HUES6 (cell line): ENCODE measurements at regions not wholly inside any gene's neighbourhood (a gene's known extent, or its start where the extent isn't known, plus 50 kb on each side); places are given as distances from the start of the nearest gene placed in this dataset.
"Not testable (repeated sequence)": the region's sequence is repeated elsewhere in the genome, so short reads cannot be mapped to it uniquely, and the experiment has no call there.

ENCODE experiments used
- H3K27ac ChIP-seq: 2 replicates; pipeline ENCODE4 v1.7.0; 2013; ENCODE audit warnings: low read depth, mild to moderate bottlenecking, low read length, inconsistent platforms
- H3K27me3 ChIP-seq: 2 replicates; pipeline ENCODE4 v1.6.1; 2013; ENCODE audit warnings: low read length; ENCODE audit not compliant: control insufficient read depth, insufficient read depth
- H3K36me3 ChIP-seq: 2 replicates; pipeline ENCODE4 v1.6.1; 2013; ENCODE audit warnings: low read length; ENCODE audit not compliant: control insufficient read depth, insufficient read depth
- H3K4me1 ChIP-seq: 2 replicates; pipeline ENCODE4 v1.6.1; 2013; ENCODE audit warnings: low read length; ENCODE audit not compliant: control insufficient read depth, insufficient read depth
- H3K4me3 ChIP-seq: 2 replicates; pipeline ENCODE4 v1.5.1; 2013; ENCODE audit warnings: low read depth, low read length
- H3K9ac ChIP-seq: one replicate; pipeline ENCODE4 v1.6.1; 2013; ENCODE audit warnings: mild to moderate bottlenecking, low read length
- H3K9me3 ChIP-seq: 2 replicates; pipeline ENCODE4 v1.6.1; 2013; ENCODE audit warnings: low read depth, low read length; ENCODE audit not compliant: control insufficient read depth, insufficient read depth

- Histone ChIP-seq H3K36me3 (no peaks in the 10 kb centered on the region), H3K9me3 (peaks cover 53% of the 10 kb centered on the region), H3K27me3 (no peaks in the 10 kb centered on the region), H3K4me3 (no peak overlapping the region), H3K27ac (no peak overlapping the region), H3K4me1 (no peaks in the 10 kb centered on the region), H3K9ac (no peak overlapping the region)
Observed at GRCh38 chr20:28616354-28616753, 2641.1 kb upstream of the DEFB115 start.

GRCh38 chr20:28619956-28620651 lies 2637.4 kb upstream of the DEFB115 start:
- not testable (repeated sequence) for H3K9ac ChIP-seq, H3K36me3 ChIP-seq, H3K27ac ChIP-seq, H3K4me3 ChIP-seq, H3K27me3 ChIP-seq, H3K4me1 ChIP-seq
- H3K9me3 ChIP-seq = peaks cover 42% of the 10 kb centered on the region

DNA sequence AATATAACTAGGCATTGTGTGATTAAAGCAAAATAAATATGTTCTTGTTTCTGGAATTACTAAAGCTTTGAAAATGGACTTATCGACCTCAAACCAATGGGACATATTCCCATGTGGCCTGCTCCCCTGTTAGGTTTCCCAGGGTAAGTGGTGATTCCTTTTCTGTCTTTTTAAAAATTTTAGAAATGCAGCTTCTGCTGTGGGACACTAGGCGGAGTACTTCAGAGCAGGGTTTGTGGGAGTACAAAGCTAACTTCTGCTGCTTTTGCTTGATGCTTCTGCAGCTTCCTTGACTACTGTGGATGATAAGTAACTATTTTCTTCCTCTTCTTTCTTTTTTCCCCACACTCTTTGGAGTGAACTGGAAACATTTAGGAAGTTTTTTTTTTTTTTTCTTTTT lies 2632.4 kb upstream of the DEFB115 start:
- H3K4me3 ChIP-seq, H3K9ac ChIP-seq, H3K27me3 ChIP-seq: not testable (repeated sequence)

DNA sequence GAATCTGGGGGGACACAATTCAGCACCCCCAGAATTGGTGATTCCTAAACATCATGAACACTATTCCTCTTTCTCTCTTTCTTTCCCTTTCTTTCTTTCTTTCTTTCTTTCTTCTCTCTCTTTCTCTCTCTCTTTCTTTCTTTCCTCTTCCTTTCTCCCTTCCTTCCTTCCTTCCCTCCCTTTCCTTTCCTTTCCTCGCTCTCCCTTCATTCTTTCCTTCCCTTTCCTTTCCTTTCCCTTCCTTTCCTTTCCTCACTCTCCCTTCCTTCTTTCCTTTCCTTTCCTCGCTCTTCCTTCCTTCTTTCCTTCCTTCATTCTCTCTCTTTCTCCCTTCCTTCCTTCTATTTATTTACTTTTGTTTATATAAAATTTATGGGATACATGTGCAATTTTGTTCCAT lies 2616.6 kb upstream of the DEFB115 start:
- H3K9me3 ChIP-seq = peaks cover 28% of the 10 kb centered on the region; the same call in 1 of the 2 replicates
- H3K9ac ChIP-seq, H3K36me3 ChIP-seq, H3K27ac ChIP-seq, H3K4me1 ChIP-seq, H3K27me3 ChIP-seq, H3K4me3 ChIP-seq: not testable (repeated sequence)

More for the DNA sequence above, 2632.4 kb upstream of the DEFB115 start:
- H3K4me1 ChIP-seq, H3K27ac ChIP-seq, H3K36me3 ChIP-seq: not testable (repeated sequence)
- H3K9me3 ChIP-seq = peaks cover 24% of the 10 kb centered on the region
